Ascending aorta (tissue), 2 donors: ENCODE measurements at regions not wholly inside any gene's neighbourhood (a gene's known extent, or its start where the extent isn't known, plus 50 kb on each side); places are given as distances from the start of the nearest gene placed in this dataset.

ENCODE experiments used
- DNase-seq, 2 donors: peaks; one replicate each; pipeline ENCODE4 v3.0.0-alpha.2; 2019; ENCODE audit warnings: low spot score in 2 of 2
- H3K27ac ChIP-seq, 2 donors: fragments of 200-600 bp; sonication (generic); one replicate each; pipeline ENCODE4 v1.5.1; 2016 to 2017; ENCODE audit warnings: mild to moderate bottlenecking in 1 of 2
- H3K27me3 ChIP-seq: fragments of 200-600 bp; sonication (generic); one replicate; pipeline ENCODE4 v1.5.1; 2017
- H3K36me3 ChIP-seq, 2 donors: fragments of 200-600 bp; sonication (generic); one replicate each; pipeline ENCODE4 v1.5.1; 2016
- H3K4me1 ChIP-seq, 2 donors: fragments of 200-600 bp; sonication (generic); one replicate each; pipeline ENCODE4 v1.5.1; 2016 to 2017; ENCODE audit warnings: mild to moderate bottlenecking in 1 of 2
- H3K4me3 ChIP-seq, 2 donors: fragments of 200-600 bp; sonication (generic); one replicate each; pipeline ENCODE4 v1.5.1; 2016 to 2017; ENCODE audit warnings: mild to moderate bottlenecking in 1 of 2
- H3K9me3 ChIP-seq, 2 donors: fragments of 200-600 bp; sonication (generic); one replicate each; pipeline ENCODE4 v1.5.1; 2016
- intact Hi-C: fragments of 100-400 bp; cut with DNase I; formaldehyde crosslinking; loops from one replicate; pipeline ENCODE4 v1.15.1; 2023
- TF ChIP-seq, protein P1 (sequence below), 3 experiments: fragments of 200-600 bp in 2 of 3; fragments of 450-650 bp in 1 of 3; sonication (generic) in 2 of 3; IDR thresholded peaks; one replicate each; pipeline ENCODE4 v1.5.1; 2016 to 2019; ENCODE audit warnings: antibody characterized with exemption in 3 of 3, mild to moderate bottlenecking in 1 of 3, moderate library complexity in 1 of 3

DNA sequence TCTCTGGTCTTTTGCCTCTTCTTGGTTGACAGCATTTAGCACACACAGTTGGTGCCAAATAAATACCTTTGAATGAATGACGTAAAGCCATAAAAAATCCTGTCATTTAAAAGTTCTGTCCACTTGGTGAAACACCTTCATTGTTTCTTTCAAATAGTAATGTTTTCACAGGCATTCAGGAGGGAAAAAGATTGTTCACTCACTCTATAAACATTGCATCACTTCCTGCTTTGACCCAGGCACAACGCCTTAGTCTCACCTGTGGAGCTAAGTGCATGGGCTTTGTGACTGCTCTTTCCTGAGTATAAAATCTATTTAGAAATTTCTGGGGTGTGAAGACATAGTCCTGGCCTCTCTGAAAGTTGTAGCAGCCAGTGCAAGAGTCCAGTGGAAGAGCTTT is 88.9 kb upstream of the CXCL14 start:
- Histone ChIP-seq H3K36me3 (no peaks in the 10 kb centered on the region), H3K27ac (no peak overlapping the region), H3K4me3 (no peak overlapping the region), H3K4me1 (no peaks in the 10 kb centered on the region), H3K27me3 (no peaks in the 10 kb centered on the region), H3K9me3 (no peaks in the 10 kb centered on the region)
- intact Hi-C loops = no loop called here
- TF ChIP-seq, protein P1, sequence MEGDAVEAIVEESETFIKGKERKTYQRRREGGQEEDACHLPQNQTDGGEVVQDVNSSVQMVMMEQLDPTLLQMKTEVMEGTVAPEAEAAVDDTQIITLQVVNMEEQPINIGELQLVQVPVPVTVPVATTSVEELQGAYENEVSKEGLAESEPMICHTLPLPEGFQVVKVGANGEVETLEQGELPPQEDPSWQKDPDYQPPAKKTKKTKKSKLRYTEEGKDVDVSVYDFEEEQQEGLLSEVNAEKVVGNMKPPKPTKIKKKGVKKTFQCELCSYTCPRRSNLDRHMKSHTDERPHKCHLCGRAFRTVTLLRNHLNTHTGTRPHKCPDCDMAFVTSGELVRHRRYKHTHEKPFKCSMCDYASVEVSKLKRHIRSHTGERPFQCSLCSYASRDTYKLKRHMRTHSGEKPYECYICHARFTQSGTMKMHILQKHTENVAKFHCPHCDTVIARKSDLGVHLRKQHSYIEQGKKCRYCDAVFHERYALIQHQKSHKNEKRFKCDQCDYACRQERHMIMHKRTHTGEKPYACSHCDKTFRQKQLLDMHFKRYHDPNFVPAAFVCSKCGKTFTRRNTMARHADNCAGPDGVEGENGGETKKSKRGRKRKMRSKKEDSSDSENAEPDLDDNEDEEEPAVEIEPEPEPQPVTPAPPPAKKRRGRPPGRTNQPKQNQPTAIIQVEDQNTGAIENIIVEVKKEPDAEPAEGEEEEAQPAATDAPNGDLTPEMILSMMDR (IDR thresholded peaks at IDR 0.05) = no peak
- no peak for DNase-seq

DNA sequence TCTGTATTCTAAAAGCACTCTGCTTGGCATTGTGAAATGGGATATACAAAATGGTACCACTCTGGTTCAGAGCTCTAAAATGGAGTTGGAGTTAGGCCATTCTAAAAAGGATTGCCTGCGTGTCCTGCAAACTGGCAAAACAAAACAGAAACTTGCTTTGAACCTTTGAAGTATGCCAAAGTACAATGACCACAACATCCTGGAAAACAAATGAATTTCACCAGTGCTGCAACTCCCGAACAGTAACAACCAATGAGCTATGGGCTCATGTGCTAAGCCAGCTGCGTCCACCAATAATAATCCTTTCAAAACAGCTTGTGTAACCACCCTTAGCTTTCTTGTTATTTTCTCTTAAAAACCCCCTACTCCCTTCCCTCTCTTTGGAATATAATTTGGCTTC is 88.4 kb upstream of the CXCL14 start:
- intact Hi-C loops = no loop called here
- H3K36me3 ChIP-seq = no peaks in the 10 kb centered on the region
- TF ChIP-seq, protein P1 (IDR thresholded peaks at IDR 0.05) = no peak

DNA sequence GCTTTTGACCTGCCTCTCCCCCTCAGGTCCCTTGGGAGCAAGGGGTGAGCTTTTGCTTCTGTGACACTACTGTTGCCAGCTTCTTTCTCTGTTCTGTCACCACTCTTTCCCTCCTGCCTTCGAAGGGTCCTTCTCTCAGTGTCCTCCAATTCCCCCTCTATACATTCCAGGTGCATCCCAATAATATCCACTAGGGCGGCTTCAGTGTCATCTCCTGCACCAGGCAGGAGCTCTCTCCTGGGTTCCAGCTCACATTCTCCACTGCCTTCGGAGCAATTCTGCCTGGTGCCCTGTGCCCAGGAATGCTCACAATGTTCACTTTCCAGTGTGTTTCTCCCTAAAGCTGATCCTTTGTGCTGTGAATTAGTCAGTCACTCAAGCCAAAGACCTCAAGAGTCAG is 83.9 kb upstream of the CXCL14 start:
- Histone ChIP-seq H3K27me3 (no peaks in the 10 kb centered on the region), H3K4me3 (no peak overlapping the region), H3K36me3 (no peaks in the 10 kb centered on the region), H3K27ac (no peak overlapping the region), H3K9me3 (no peaks in the 10 kb centered on the region), H3K4me1 (no peaks in the 10 kb centered on the region)
- intact Hi-C loops = no loop called here
- DNase-seq = no peak
- TF ChIP-seq, protein P1 (IDR thresholded peaks at IDR 0.05) = no peak

More for the DNA sequence above, 88.4 kb upstream of the CXCL14 start:
- H3K9me3 ChIP-seq = no peaks in the 10 kb centered on the region
- no peak for DNase-seq
- H3K4me1 ChIP-seq = no peaks in the 10 kb centered on the region
- no peak overlapping the region for H3K4me3 ChIP-seq
- no peaks in the 10 kb centered on the region for H3K27me3 ChIP-seq
- no peak overlapping the region for H3K27ac ChIP-seq

DNA sequence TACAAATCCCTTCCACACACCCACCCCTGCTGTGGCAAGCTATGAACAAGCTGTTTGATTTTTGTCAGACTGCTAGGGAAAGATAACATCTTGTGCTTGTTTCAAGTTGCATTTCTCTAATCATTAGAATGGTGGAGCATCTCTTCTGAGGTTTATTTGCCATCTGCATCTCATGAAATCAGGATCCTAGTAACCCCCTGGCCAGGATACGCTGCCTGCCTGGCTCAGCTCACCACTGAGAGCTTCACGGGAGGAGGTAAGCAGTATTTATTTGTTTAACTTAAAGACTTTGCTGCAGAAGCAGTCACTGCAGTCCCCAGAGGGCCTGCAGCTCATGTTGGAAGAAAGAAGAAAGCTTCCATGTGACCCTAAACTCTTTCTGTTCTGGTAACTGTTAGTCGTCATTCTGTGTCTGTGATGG is 83.3 kb upstream of the CXCL14 start:
- TF ChIP-seq, protein P1 (IDR thresholded peaks at IDR 0.05) = no peak
- Histone ChIP-seq H3K4me3 (no peak overlapping the region), H3K36me3 (no peaks in the 10 kb centered on the region), H3K27ac (no peak overlapping the region), H3K4me1 (no peaks in the 10 kb centered on the region), H3K9me3 (no peaks in the 10 kb centered on the region), H3K27me3 (no peaks in the 10 kb centered on the region)
- DNase-seq = no peak
- intact Hi-C loops = no loop called here

DNA sequence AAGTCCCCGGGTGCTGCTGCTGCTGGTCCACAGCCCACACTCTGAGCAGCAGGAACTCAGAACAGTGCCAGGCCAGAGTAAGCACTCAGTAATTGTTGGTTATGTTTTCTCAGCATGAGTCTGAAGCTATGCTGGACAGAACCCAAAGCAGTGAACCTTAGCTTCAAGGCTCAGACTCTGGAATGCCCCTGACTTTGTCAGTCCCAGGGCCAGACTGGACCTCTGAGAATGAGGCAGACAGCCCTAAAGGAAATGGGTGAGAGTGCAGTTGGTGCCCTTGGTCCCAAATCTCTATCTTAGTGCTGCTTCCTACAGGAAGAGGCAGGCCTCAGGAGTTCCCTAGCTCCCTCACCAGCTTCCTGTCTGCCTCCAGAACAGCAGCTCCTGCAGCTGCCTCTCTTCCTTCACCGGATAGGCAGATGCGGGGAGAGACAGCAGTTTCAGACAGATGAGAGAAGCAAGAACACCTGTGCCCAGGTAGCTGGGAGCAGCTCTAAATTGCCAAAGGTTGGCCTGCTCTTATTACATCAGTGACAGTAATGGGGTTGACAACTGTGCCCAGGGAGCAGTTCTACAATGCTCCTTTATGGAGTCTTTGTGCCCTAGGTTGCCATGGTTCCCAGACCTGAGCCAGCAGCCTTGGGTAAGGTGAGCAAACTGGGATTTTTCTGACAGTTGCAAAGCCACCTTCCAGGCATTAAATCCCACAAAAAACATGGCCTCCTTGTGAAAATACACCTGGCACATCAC is 82.2 kb upstream of the CXCL14 start:
- no peaks in the 10 kb centered on the region for H3K4me1 ChIP-seq
- no peaks in the 10 kb centered on the region for H3K27me3 ChIP-seq
- intact Hi-C loops = no loop called here
- H3K27ac ChIP-seq = no peak overlapping the region
- no peaks in the 10 kb centered on the region for H3K9me3 ChIP-seq
- TF ChIP-seq, protein P1 (IDR thresholded peaks at IDR 0.05) = no peak
- no peaks in the 10 kb centered on the region for H3K36me3 ChIP-seq
- H3K4me3 ChIP-seq = no peak overlapping the region
- no peak for DNase-seq
